ENCODE measurements at regions not wholly inside any gene's neighbourhood (a gene's known extent, or its start where the extent isn't known, plus 50 kb on each side); places are given as distances from the start of the nearest gene placed in this dataset.

DNA sequence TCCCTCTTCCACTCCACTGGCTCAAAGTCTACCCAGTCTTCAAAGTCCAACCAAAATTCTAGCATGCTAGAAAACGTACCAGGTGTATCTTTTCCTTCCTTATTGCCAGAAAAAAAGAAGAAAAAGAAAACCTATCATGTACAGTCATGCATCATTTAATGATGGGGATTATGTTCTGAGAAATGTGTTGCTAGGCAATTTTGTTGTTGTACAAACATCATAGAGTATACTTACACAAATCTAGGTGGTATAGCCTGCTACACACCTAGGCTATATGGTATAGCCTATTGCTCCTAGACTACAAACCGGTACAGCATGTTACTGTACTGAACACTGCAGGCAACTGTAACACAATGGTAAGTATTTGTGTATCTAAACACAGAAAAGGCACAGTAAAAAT, 104.8 kb downstream of the SREK1 start:
- no peak overlapping the region for H2BK120ac ChIP-seq (ENCODE audit: low read depth, low read length, poor library complexity, severe bottlenecking)
- H3K27ac ChIP-seq (ENCODE audit: insufficient read length, low read depth, low read length) = no peak overlapping the region
- H2BK20ac ChIP-seq (ENCODE audit: low read depth, low read length, poor library complexity, severe bottlenecking) = no peak overlapping the region
- no peak overlapping the region for H3K14ac ChIP-seq (ENCODE audit: insufficient read depth, low read length)
- Mint-ChIP-seq H3K4me1 (peaks cover 8 to 14% of the 10 kb centered on the region in 2 experiments), H3K27me3 (ENCODE audit: low read depth) (no peaks in the 10 kb centered on the region), H3K27ac (no peak overlapping the region), H3K4me3 (no peak overlapping the region), H3K9me3 (no peaks in the 10 kb centered on the region), H3K36me3 (ENCODE audit: insufficient read depth in 1 of 3, low read depth in 3 of 3) (no peaks in the 10 kb centered on the region)
- H3K27me3 ChIP-seq (ENCODE audit: insufficient read depth, low read length) = no peaks in the 10 kb centered on the region
- no peak overlapping the region for H3K9ac ChIP-seq (ENCODE audit: extremely low read depth, insufficient read length, low read length)
- H2AK5ac ChIP-seq (ENCODE audit: insufficient read length, low read length) = no peak overlapping the region
- no peak overlapping the region for H2BK5ac ChIP-seq (ENCODE audit: insufficient read length, low read length)
- H3K18ac ChIP-seq (ENCODE audit: insufficient read length, low read depth, low read length) = no peak overlapping the region
- no peak overlapping the region for H3K4me2 ChIP-seq (ENCODE audit: insufficient read depth, insufficient read length, low read length)
- no peak overlapping the region for H2AFZ ChIP-seq (ENCODE audit: low read length)
- H4K5ac ChIP-seq (ENCODE audit: insufficient read length, low read depth, low read length) = no peak overlapping the region
- no peaks in the 10 kb centered on the region for H3K9me3 ChIP-seq (ENCODE audit: control insufficient read depth, low read depth, low read length)
- H2BK12ac ChIP-seq (ENCODE audit: insufficient read length, low read depth, low read length) = no peak overlapping the region
- no peak overlapping the region for H4K8ac ChIP-seq (replicated peaks; ENCODE audit: insufficient read length, low read depth, low read length)
- DNase-seq = no peak
- no peak overlapping the region for H3K56ac ChIP-seq (ENCODE audit: insufficient read length, low read depth, low read length)
- H3K23me2 ChIP-seq (ENCODE audit: insufficient read length, low read depth, low read length, poor library complexity, severe bottlenecking) = no peaks in the 10 kb centered on the region
- WGBS (ENCODE audit: extremely low coverage, insufficient read length, low lambda C conversion rate) = no CpG with 5 or more reads among the region's 2 CpGs
- no peak overlapping the region for H4K91ac ChIP-seq (ENCODE audit: insufficient read length, low read depth, low read length)
- no peaks in the 10 kb centered on the region for H3K79me1 ChIP-seq (ENCODE audit: insufficient read depth, low read depth, low read length, poor library complexity, severe bottlenecking)
- TF ChIP-seq CTCF (conservative IDR thresholded peaks at IDR 0.05) = no peak
- H2BK15ac ChIP-seq (ENCODE audit: low read depth, low read length) = no peak overlapping the region
- H4K20me1 ChIP-seq (ENCODE audit: control insufficient read depth, insufficient read depth, insufficient read length) = no peaks in the 10 kb centered on the region
- H3K4ac ChIP-seq (ENCODE audit: low read depth, low read length) = no peak overlapping the region
- no peak overlapping the region for H3K23ac ChIP-seq (ENCODE audit: insufficient read length, low read depth, low read length)
- no peaks in the 10 kb centered on the region for H3K79me2 ChIP-seq (ENCODE audit: insufficient read depth, low read length)
- H3K4me1 ChIP-seq (ENCODE audit: insufficient read depth, low read length) = peaks cover 6% of the 10 kb centered on the region; the same call in 1 of the 2 replicates
- H3T11ph ChIP-seq (ENCODE audit: low read length) = no peak overlapping the region

Data from H9 (cell line).